B cell (primary cell): ENCODE measurements at regions not wholly inside any gene's neighbourhood (a gene's known extent, or its start where the extent isn't known, plus 50 kb on each side); places are given as distances from the start of the nearest gene placed in this dataset.

Experiments used
- ATAC-seq: fragments of 200-7000 bp; cut with Tn5 transposase; one replicate; pipeline ENCODE4 v1.10.0; 2021; ENCODE audit warnings: low read depth, mild to moderate bottlenecking, moderate number of reproducible peaks, moderate library complexity
- CTCF ChIA-PET: fragments of 350-600 bp; sonication (Branson Sonifier 250); formaldehyde crosslinking; loops from one replicate; lab custom pipeline; 2021; ENCODE audit warnings: antibody characterized with exemption, inconsistent platforms; lab: Charles Lee
- POLR2A ChIA-PET: fragments of 350-600 bp; sonication (Branson Sonifier 250); formaldehyde crosslinking; loops from one replicate; lab custom pipeline; 2021; ENCODE audit warnings: antibody characterized with exemption; lab: Charles Lee
- DNase-seq: peaks from one replicate; pipeline ENCODE4 v3.0.0; 2013
- H2AFZ ChIP-seq: 2 replicates; pipeline ENCODE4 v1.6.1; 2012; ENCODE audit warnings: mild to moderate bottlenecking, low read depth, low read length; ENCODE audit not compliant: insufficient read depth, poor library complexity, severe bottlenecking
- H3K27ac ChIP-seq, 2 donors: 1 replicate in 1 of 2; 2 replicates in 1 of 2; pipeline ENCODE4 v1.5.1; 2012 to 2013; ENCODE audit warnings: low read length in 2 of 2, mild to moderate bottlenecking in 2 of 2, moderate library complexity in 1 of 2
- H3K27me3 ChIP-seq, 4 experiments: fragments of 200-600 bp in 1 of 4; sonication (generic) in 1 of 4; replicated peaks in 1 of 4; 1 replicate in 2 of 4; 2 replicates in 2 of 4; pipeline versions ENCODE4 v1.6.1 to v1.7.0; 2013 to 2016; ENCODE audit warnings: low read length in 3 of 4, mild to moderate bottlenecking in 2 of 4, mixed read lengths in 1 of 4, moderate library complexity in 1 of 4; ENCODE audit not compliant: insufficient read depth in 4 of 4, control insufficient read depth in 3 of 4; ENCODE audit errors: control extremely low read depth in 1 of 4
- H3K36me3 ChIP-seq, 2 experiments: replicated peaks in 1 of 2; 1 replicate in 1 of 2; 2 replicates in 1 of 2; pipeline versions ENCODE4 v1.6.1 to v1.7.1; 2013; ENCODE audit warnings: low read length in 1 of 2; ENCODE audit not compliant: insufficient read depth in 2 of 2, control insufficient read depth in 1 of 2; ENCODE audit errors: control extremely low read depth in 1 of 2, extremely low read depth in 1 of 2
- H3K4me1 ChIP-seq, 2 donors: fragments of 200-600 bp in 1 of 2; sonication (generic) in 1 of 2; 1 replicate in 1 of 2; 2 replicates in 1 of 2; pipeline versions ENCODE4 v1.5.1 to v1.6.1; 2013 to 2017; ENCODE audit warnings: low read length in 2 of 2; ENCODE audit not compliant: control insufficient read depth in 2 of 2, insufficient read depth in 2 of 2
- H3K4me2 ChIP-seq: replicated peaks from 2 replicates; pipeline ENCODE3; 2012; ENCODE audit warnings: mild to moderate bottlenecking, low read depth, low read length; ENCODE audit not compliant: poor library complexity, severe bottlenecking
- H3K4me3 ChIP-seq, 5 experiments: fragments of 200-600 bp in 1 of 5; sonication (generic) in 1 of 5; 1 replicate in 3 of 5; 2 replicates in 2 of 5; pipeline versions ENCODE4 v1.5.1 to v1.7.0; 2011 to 2016; ENCODE audit warnings: low read length in 4 of 5, mild to moderate bottlenecking in 4 of 5, low read depth in 2 of 5, control low read depth in 1 of 5, moderate library complexity in 1 of 5; ENCODE audit not compliant: insufficient read depth in 1 of 5; ENCODE audit errors: control extremely low read depth in 1 of 5, extremely low read depth in 1 of 5
- H3K79me2 ChIP-seq: fragments of 200-600 bp; sonication (generic); one replicate; pipeline ENCODE4 v1.6.0; 2016; ENCODE audit warnings: low read length; ENCODE audit not compliant: control insufficient read depth, insufficient read depth
- H3K9ac ChIP-seq: fragments of 200-600 bp; sonication (generic); 2 replicates; pipeline ENCODE4 v1.6.1; 2017; ENCODE audit warnings: mild to moderate bottlenecking, low read length, moderate library complexity
- H3K9me3 ChIP-seq, 3 donors: one replicate each; pipeline versions ENCODE4 v1.6.1 to v1.7.1; 2013; ENCODE audit warnings: low read length in 2 of 3; ENCODE audit not compliant: control insufficient read depth in 2 of 3, insufficient read depth in 1 of 3; ENCODE audit errors: control extremely low read depth in 1 of 3
- H4K20me1 ChIP-seq: 2 replicates; pipeline ENCODE4 v1.6.0; 2012; ENCODE audit warnings: mild to moderate bottlenecking, low read length; ENCODE audit not compliant: insufficient read depth, control insufficient read depth, poor library complexity, severe bottlenecking
- H3K27ac Mint-ChIP-seq: one replicate; pipeline ENCODE4 v1.8.0; 2021; ENCODE audit warnings: mixed read lengths
- H3K27me3 Mint-ChIP-seq: one replicate; pipeline ENCODE4 v1.8.0; 2021; ENCODE audit warnings: mixed read lengths
- H3K4me1 Mint-ChIP-seq: one replicate; pipeline ENCODE4 v1.8.0; 2021; ENCODE audit warnings: mixed read lengths
- H3K4me3 Mint-ChIP-seq: one replicate; pipeline ENCODE4 v1.8.0; 2021; ENCODE audit warnings: mixed read lengths
- H3K9me3 Mint-ChIP-seq: one replicate; pipeline ENCODE4 v1.8.0; 2022; ENCODE audit warnings: mixed read lengths; ENCODE audit not compliant: insufficient read depth
- CTCF ChIP-seq: fragments of 200-600 bp; IDR thresholded peaks from one replicate; pipeline ENCODE4 v1.8.0; 2022; ENCODE audit warnings: antibody characterized with exemption, mild to moderate bottlenecking
- EZH2 ChIP-seq: IDR thresholded peaks from 2 replicates; pipeline ENCODE4 v1.6.1; 2012; ENCODE audit warnings: borderline replicate concordance, low read depth, mild to moderate bottlenecking, moderate library complexity, low read length; ENCODE audit not compliant: insufficient read depth, poor library complexity, severe bottlenecking
- WGBS: methylation state at CpG from one replicate; pipeline ENCODE4 v1.1.5; 2013; ENCODE audit warnings: missing lambda C conversion rate; ENCODE audit not compliant: insufficient coverage; 5-methylcytosine and 5-hydroxymethylcytosine counted together
- intact Hi-C: fragments of 100-400 bp; cut with micrococcal nuclease; formaldehyde crosslinking; loops from one replicate; pipeline ENCODE4 v1.10.0; 2022

GRCh38 chr5:173501922-173502321 is 114.5 kb downstream of the BOD1 start:
- TF ChIP-seq EZH2 (no peak), CTCF (no peak)
- POLR2A ChIA-PET: no interaction called here
- no peak overlapping the region for H3K4me3 Mint-ChIP-seq
- CTCF ChIA-PET: no interaction called here
- H3K79me2 ChIP-seq: no peaks in the 10 kb centered on the region
- no peak overlapping the region for H3K27ac Mint-ChIP-seq
- H3K4me2 ChIP-seq: no peak overlapping the region
- no peaks in the 10 kb centered on the region for H3K4me1 ChIP-seq
- WGBS: 92% methylated on average over 8 of the region's 12 CpGs
- peaks cover 0 to 10% (median 5%) of the 10 kb centered on the region in 3 donors for H3K9me3 ChIP-seq
- no peak overlapping the region for H3K27ac ChIP-seq
- H3K27me3 Mint-ChIP-seq: peaks cover 6% of the 10 kb centered on the region
- no peaks in the 10 kb centered on the region for H3K36me3 ChIP-seq
- H3K9ac ChIP-seq: no peak overlapping the region
- no peak overlapping the region for H2AFZ ChIP-seq
- intact Hi-C loops: no loop called here
- H3K4me1 Mint-ChIP-seq: no peaks in the 10 kb centered on the region
- no peaks in the 10 kb centered on the region for H3K27me3 ChIP-seq
- DNase-seq (no peak), ATAC-seq (no peak)
- H3K9me3 Mint-ChIP-seq: no peaks in the 10 kb centered on the region
- no peak overlapping the region for H3K4me3 ChIP-seq
- H4K20me1 ChIP-seq: no peaks in the 10 kb centered on the region

- 75% methylated on average over 4 of the region's 8 CpGs for WGBS
- Histone ChIP-seq H3K9ac (no peak overlapping the region), H3K79me2 (no peaks in the 10 kb centered on the region), H3K9me3 (peaks cover 0 to 9% (median 5%) of the 10 kb centered on the region in 3 donors), H3K36me3 (no peaks in the 10 kb centered on the region), H3K27ac (no peak overlapping the region), H2AFZ (no peak overlapping the region), H3K27me3 (no peaks in the 10 kb centered on the region), H4K20me1 (no peaks in the 10 kb centered on the region), H3K4me1 (no peaks in the 10 kb centered on the region), H3K4me2 (no peak overlapping the region), H3K4me3 (no peak overlapping the region)
- TF ChIP-seq EZH2: no peak
- no peak for TF ChIP-seq CTCF
- intact Hi-C loops: no loop called here
- Mint-ChIP-seq H3K9me3 (no peaks in the 10 kb centered on the region), H3K4me1 (no peaks in the 10 kb centered on the region), H3K27me3 (peaks cover 6% of the 10 kb centered on the region), H3K27ac (no peak overlapping the region), H3K4me3 (no peak overlapping the region)
- ChIA-PET CTCF (no interaction called here), POLR2A (no interaction called here)
- ATAC-seq (no peak), DNase-seq (no peak)
Measured at GRCh38 chr5:173501271-173501670, 115.2 kb downstream of the BOD1 start.
